ENCODE measurements at regions not wholly inside any gene's neighbourhood (a gene's known extent, or its start where the extent isn't known, plus 50 kb on each side); places are given as distances from the start of the nearest gene placed in this dataset.
"Not testable (repeated sequence)": the region's sequence is repeated elsewhere in the genome, so short reads cannot be mapped to it uniquely, and the experiment has no call there.

GRCh38 chr7:76126632-76127031 is 75.1 kb upstream of the SRRM3 start:
- H3K36me3 Mint-ChIP-seq (ENCODE audit: low read depth): no peaks in the 10 kb centered on the region
- H3K27ac Mint-ChIP-seq: no peak overlapping the region
- no peaks in the 10 kb centered on the region for H3K9me3 Mint-ChIP-seq
- no peak overlapping the region for H3K4me3 Mint-ChIP-seq
- H3K27me3 Mint-ChIP-seq (ENCODE audit: low read depth): no peaks in the 10 kb centered on the region
- TF ChIP-seq CTCF (IDR thresholded peaks at IDR 0.05; ENCODE audit: unreplicated experiment in 3 of 3): no peak
- peaks cover 5% of the 10 kb centered on the region for H3K4me1 Mint-ChIP-seq

- no peak for TF ChIP-seq CTCF (IDR thresholded peaks at IDR 0.05; ENCODE audit: unreplicated experiment in 3 of 3)
- Mint-ChIP-seq H3K27ac (no peak overlapping the region), H3K27me3 (ENCODE audit: low read depth) (peaks cover 7% of the 10 kb centered on the region), H3K36me3 (ENCODE audit: low read depth) (no peaks in the 10 kb centered on the region), H3K9me3 (no peaks in the 10 kb centered on the region), H3K4me1 (no peaks in the 10 kb centered on the region), H3K4me3 (no peak overlapping the region)
Measured at GRCh38 chr7:76129366-76129765, 72.3 kb upstream of the SRRM3 start.

- no peaks in the 10 kb centered on the region for H3K9me3 Mint-ChIP-seq
- no peak overlapping the region for H3K4me3 Mint-ChIP-seq
- no peak for TF ChIP-seq CTCF (IDR thresholded peaks at IDR 0.05; ENCODE audit: unreplicated experiment in 3 of 3)
- no peaks in the 10 kb centered on the region for H3K36me3 Mint-ChIP-seq (ENCODE audit: low read depth)
- H3K27ac Mint-ChIP-seq: no peak overlapping the region
- no peaks in the 10 kb centered on the region for H3K4me1 Mint-ChIP-seq
- peaks cover 7% of the 10 kb centered on the region for H3K27me3 Mint-ChIP-seq (ENCODE audit: low read depth)
Measured at GRCh38 chr7:76129836-76130235, 71.9 kb upstream of the SRRM3 start.

- H3K9me3 Mint-ChIP-seq; H3K27me3 Mint-ChIP-seq (ENCODE audit: low read depth); H3K27ac Mint-ChIP-seq; H3K36me3 Mint-ChIP-seq (ENCODE audit: low read depth); H3K4me3 Mint-ChIP-seq; H3K4me1 Mint-ChIP-seq: not testable (repeated sequence)
- TF ChIP-seq CTCF (IDR thresholded peaks at IDR 0.05; ENCODE audit: unreplicated experiment in 3 of 3): peak; percentile 21 to 32 (median 30)
Measured at GRCh38 chr7:76130661-76131060, 71.0 kb upstream of the SRRM3 start.

- not testable (repeated sequence) for H3K4me1 Mint-ChIP-seq; H3K9me3 Mint-ChIP-seq; H3K27me3 Mint-ChIP-seq (ENCODE audit: low read depth); H3K36me3 Mint-ChIP-seq (ENCODE audit: low read depth); H3K27ac Mint-ChIP-seq; H3K4me3 Mint-ChIP-seq
Measured at GRCh38 chr7:76131887-76132286, 69.8 kb upstream of the SRRM3 start.

- Mint-ChIP-seq H3K36me3 (ENCODE audit: low read depth) (no peaks in the 10 kb centered on the region), H3K27me3 (ENCODE audit: low read depth) (peaks cover 16% of the 10 kb centered on the region), H3K4me3 (no peak overlapping the region), H3K27ac (no peak overlapping the region), H3K4me1 (no peaks in the 10 kb centered on the region), H3K9me3 (no peaks in the 10 kb centered on the region)
- no peak for TF ChIP-seq CTCF (IDR thresholded peaks at IDR 0.05; ENCODE audit: unreplicated experiment in 3 of 3)
Measured at GRCh38 chr7:76133164-76133775, 68.4 kb upstream of the SRRM3 start.
